Coronary artery (tissue), 2 donors: ENCODE measurements at regions not wholly inside any gene's neighbourhood (a gene's known extent, or its start where the extent isn't known, plus 50 kb on each side); places are given as distances from the start of the nearest gene placed in this dataset.
A peak's percentile ranks its signal among the peaks of the same experiment; 100 is the strongest.
"Not testable (repeated sequence)": the region's sequence is repeated elsewhere in the genome, so short reads cannot be mapped to it uniquely, and the experiment has no call there.

ENCODE experiments used
- DNase-seq: peaks from one replicate; pipeline ENCODE4 v3.0.0-alpha.2; 2017; ENCODE audit warnings: low spot score
- H3K27ac ChIP-seq, 2 donors: fragments of 200-600 bp; sonication (generic); one replicate each; pipeline ENCODE4 v1.5.1; 2016 to 2019
- H3K4me3 ChIP-seq: fragments of 200-600 bp; sonication (generic); 2 replicates; pipeline ENCODE4 v1.5.1; 2016; ENCODE audit warnings: mild to moderate bottlenecking, moderate library complexity
- TF ChIP-seq, protein P1 (sequence below): fragments of 200-600 bp; sonication (generic); IDR thresholded peaks from one replicate; pipeline ENCODE4 v1.5.1; 2019; ENCODE audit warnings: antibody characterized with exemption

DNA sequence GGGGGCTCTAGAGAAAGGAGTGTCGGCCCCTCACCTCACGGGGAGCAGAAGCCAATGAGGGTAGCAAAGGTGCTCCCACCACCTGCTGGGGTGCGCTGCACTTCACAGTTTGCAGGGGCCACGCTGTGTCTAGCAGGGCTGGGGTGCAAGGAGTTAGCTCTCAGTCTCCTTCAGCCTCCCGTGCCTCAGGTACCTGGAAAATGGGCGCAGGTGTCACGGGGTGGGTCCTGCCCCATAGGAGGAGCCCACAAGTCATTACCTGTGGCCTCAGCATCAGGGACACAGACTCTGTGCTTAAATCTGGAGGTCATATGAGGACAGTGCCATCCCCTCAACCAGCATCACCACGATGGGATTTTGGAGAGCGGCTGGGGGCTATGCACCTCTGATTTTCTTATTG, 326.7 kb downstream of the ADGRD1 start:
- no peak for DNase-seq
- H3K27ac ChIP-seq = no peak overlapping the region

DNA sequence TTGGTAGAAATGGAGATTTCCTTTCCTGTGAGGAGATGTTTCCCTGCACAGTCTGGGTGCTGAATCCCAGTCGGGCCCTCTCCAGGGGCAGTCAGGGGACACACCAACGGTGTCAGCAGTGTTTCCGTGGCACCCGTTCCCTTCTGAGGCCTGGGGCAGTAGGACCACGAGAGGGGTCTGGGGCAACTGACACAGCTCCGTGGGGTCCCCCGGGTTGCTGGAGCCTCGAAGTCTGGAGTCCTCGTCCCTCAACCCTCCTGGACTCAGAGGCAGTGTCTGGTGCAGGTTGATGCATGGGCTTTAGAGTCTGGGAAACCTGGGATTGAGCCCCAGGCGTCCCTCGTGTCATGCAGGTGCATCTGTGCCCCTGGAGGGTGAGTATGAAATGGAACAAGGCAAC, 327.3 kb downstream of the ADGRD1 start:
- TF ChIP-seq, protein P1, sequence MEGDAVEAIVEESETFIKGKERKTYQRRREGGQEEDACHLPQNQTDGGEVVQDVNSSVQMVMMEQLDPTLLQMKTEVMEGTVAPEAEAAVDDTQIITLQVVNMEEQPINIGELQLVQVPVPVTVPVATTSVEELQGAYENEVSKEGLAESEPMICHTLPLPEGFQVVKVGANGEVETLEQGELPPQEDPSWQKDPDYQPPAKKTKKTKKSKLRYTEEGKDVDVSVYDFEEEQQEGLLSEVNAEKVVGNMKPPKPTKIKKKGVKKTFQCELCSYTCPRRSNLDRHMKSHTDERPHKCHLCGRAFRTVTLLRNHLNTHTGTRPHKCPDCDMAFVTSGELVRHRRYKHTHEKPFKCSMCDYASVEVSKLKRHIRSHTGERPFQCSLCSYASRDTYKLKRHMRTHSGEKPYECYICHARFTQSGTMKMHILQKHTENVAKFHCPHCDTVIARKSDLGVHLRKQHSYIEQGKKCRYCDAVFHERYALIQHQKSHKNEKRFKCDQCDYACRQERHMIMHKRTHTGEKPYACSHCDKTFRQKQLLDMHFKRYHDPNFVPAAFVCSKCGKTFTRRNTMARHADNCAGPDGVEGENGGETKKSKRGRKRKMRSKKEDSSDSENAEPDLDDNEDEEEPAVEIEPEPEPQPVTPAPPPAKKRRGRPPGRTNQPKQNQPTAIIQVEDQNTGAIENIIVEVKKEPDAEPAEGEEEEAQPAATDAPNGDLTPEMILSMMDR = no peak
- DNase-seq = no peak
- Histone ChIP-seq H3K4me3 (no peak overlapping the region), H3K27ac (no peak overlapping the region)

More for the DNA sequence above, 326.7 kb downstream of the ADGRD1 start:
- H3K4me3 ChIP-seq = no peak overlapping the region
- TF ChIP-seq, protein P1 = no peak

DNA sequence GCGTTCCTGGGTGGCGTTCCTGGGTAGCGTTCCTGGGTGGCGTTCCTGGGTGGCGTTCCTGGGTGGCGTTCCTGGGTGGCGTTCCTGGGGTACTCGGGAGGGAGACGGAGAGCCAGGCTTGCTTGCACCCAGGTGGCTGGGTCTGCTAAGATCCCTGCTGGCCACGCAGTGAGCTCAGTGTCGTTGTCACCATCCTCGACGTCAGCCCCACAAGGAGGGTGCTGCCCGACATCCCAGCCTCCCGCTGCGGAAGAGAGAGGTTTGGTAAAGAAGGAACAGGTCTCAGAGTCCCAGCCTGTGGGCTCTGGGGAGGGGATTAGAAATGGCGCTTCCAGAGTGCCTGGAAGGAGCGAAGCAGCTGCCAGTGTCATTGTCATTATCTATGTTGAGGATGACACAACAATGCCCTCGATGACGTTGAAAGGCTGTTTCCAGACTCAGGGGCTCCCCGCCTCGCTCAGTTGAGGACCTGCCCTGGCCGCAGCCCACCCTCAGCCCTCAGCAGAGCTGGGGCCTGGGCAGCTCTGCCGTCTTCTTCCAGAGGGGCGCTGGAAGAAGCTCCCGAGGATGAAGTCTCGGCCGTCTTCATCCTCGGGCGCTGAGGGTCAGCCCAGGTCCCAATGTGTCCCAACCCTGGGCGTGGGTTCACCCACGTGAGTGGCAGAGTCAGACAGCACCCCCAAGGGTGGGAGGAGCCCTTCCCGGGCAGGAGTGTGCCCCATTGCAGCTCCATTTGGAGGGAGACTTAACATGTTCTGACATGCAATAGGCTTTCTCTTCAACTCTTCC, 328.8 kb downstream of the ADGRD1 start:
- Histone ChIP-seq H3K27ac (no peak overlapping the region), H3K4me3 (no peak overlapping the region)
- TF ChIP-seq, protein P1 = no peak
- DNase-seq = no peak

DNA sequence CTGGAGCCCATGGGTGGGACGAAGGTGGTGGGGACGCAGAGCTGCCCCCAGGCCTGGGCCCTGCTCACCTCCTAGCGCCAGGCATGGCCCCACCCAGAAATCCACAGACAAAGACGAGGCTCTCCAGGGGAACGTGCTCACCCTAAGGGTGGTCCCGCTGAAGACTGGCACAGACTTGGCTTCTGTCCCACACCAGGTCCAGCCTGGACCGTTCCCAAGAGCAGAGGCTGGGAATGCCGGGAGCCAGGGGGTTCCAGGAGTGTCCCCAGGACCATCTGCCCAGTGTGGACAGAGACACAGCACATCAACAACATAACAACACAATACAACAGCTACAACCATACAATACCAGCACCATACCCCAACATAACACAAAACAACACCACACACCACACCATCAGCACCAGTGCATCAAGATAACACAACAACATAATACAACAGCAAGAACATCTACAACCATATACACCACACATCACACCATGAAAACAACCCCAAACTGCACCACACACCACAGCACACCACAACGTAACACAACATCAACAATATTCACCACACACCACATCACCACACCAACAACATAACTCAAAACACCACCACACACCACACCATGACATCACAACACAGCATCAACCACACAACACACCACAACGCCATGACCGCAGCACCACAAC, 329.6 kb downstream of the ADGRD1 start:
- no peak for DNase-seq
- TF ChIP-seq, protein P1 = no peak
- no peak overlapping the region for H3K27ac ChIP-seq
- no peak overlapping the region for H3K4me3 ChIP-seq

DNA sequence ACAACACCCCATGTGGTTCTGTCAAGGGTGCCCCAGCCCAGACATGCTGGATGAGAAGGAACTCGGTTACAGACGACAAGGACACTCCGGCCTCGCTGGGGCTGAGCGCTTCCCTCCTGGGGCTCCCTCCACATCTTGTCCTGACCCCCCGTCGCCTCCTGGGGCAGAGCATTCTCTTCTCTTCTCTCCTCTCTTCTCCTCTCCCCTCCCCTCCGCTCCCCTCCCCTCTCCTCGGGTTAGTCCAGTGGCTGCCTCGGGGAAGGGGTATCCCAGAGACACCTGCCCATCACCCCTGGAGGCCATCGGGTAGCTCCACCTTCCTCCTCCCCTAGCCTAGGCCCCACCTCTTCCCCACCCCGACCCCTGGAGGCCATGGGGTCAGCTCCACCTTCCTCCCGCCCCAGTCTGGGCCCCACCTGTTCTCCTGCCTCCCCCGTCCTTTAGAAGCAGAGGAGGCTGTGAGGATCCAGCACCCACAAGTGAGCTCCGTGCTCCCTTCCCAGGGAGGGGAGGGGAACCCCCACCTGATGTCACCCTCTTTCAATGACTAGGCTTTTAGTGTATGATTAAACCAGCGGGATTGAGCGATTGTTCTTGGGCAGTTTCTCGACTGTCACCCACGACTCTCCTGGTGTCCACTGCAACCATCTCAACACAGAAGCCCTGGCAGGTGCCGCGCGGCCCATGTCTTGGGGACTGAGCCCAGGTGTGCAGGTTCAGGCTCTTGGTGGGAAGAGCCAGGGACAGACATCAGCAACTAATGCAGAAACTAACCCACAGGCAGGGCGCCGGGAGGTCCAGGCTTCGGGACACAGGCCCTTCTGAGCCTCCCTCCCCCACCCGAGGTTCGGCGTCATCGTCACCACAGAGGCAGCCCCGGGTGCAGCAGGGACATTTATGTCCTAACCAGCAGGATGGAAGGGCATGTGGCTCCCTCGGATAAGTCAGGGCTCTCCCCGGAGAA, 330.4 kb downstream of the ADGRD1 start:
- H3K4me3 ChIP-seq, H3K27ac ChIP-seq: not testable (repeated sequence)
- peak; percentile 67 for DNase-seq

DNA sequence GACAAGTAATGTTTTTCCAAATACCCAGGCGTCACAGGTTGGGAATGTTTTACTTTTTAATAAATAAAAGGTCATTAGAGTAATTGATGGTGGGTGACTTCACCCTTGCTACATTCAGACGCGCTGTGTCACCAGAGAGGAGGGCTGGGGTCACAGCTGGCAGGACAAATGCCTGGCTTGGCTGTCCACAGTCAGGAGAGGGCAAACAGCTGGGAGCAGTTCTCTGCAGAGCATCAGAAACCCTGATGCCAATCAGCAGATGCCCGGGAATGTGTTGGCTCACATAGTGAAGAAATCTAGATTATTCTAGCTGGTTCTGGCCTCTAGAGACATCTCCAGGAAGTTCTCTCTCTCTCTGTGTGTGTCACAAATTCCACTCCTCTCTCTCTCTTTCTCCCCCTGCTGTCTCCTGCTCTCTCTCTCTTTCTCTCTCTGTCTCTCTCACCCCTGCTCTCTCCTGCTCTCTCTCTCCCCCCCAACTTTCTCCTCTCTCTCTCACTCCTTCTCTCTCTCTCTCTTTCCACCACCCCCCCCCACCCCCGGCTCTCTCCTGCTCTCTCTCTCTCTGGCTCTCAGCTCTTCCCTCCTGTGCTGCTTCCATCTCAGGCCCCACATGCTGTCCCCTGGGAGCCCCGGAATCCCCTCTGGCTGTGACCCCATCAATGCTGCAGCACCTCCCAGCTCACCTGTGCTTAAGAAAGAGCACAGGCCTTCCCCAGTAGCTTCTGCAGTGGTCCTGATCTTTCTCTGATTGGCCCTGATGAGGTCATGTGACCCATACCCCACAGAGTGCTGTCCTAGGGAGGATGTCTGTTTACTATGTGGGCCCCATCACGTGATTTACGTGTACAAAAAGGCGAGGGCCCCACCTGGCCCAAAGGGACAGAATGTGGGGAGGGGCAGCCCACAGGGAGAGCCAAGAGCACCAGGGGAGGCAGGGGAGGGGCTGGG, 331.5 kb downstream of the ADGRD1 start:
- H3K27ac ChIP-seq, DNase-seq, H3K4me3 ChIP-seq: not testable (repeated sequence)

DNA sequence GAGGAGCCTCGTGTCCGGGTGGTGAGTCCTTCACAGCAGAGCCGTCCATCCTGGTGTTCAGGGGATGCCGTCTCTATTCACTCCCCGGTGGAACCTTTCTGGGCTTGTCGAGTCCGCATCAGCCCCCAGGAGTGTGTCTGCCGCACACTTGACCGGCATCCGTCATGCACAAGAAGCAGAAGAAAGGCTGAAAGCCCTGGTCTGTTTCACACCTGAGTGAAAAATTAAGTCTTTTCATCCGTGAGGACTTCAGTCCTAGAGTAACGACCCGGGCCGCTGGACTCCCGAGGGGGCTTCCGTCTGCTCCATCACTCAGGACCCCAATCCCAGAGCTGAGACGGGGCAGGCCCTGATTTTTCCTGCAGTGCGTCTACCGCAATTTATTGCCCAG, 332.2 kb downstream of the ADGRD1 start:
- not testable (repeated sequence) for DNase-seq, H3K4me3 ChIP-seq, H3K27ac ChIP-seq

DNA sequence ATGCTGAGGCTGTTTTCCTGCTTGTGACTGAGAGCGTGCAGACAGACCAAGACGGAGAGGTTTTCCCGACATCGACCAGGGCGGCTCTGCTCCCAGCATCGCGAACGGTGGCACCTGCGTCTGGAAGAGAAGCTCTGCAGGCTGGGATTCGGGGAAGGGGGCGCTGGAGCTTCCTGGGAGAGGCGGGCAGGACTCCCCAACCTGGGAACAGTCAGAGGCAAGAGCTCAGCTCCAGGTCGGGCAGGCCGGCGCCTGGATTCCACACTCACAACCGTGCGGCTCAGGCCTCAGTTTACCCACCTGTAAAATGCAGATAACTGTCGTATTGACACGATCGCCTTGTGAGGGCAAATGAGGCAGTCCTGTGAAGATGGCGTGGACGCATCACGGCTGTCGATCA, 332.6 kb downstream of the ADGRD1 start:
- not testable (repeated sequence) for H3K27ac ChIP-seq, H3K4me3 ChIP-seq, DNase-seq
